SK-N-SH treated with all-trans-retinoic acid at 6 μM for 48 hours (cell line): ENCODE measurements at regions not wholly inside any gene's neighbourhood (a gene's known extent, or its start where the extent isn't known, plus 50 kb on each side); places are given as distances from the start of the nearest gene placed in this dataset.

Experiments
- ATAC-seq: fragments of 200-7000 bp; cut with Tn5 transposase; 3 replicates; pipeline ENCODE4 v1.9.1; 2020; ENCODE audit warnings: mild to moderate bottlenecking, moderate library complexity
- ARNTL ChIP-seq: fragments of 450-650 bp; formaldehyde crosslinking; IDR thresholded peaks from 2 replicates; pipeline ENCODE4 v1.5.0; 2020; ENCODE audit warnings: low read depth, mild to moderate bottlenecking, moderate library complexity, borderline replicate concordance
- BACH2 ChIP-seq: fragments of 250-450 bp; sonication (Bioruptor Pico); IDR thresholded peaks from 2 replicates; pipeline ENCODE4 v1.9.0; 2021; ENCODE audit warnings: mild to moderate bottlenecking, borderline replicate concordance
- CREB5 ChIP-seq: fragments of 250-450 bp; sonication (Bioruptor Pico); IDR thresholded peaks from 2 replicates; pipeline ENCODE4 v1.5.1; 2020; ENCODE audit warnings: low read depth, mild to moderate bottlenecking, moderate library complexity
- CSDC2 ChIP-seq: fragments of 250-450 bp; sonication (Bioruptor Pico); IDR thresholded peaks from 2 replicates; pipeline ENCODE4 v1.5.0; 2020; ENCODE audit warnings: mild to moderate bottlenecking, moderate library complexity
- ISL1 ChIP-seq: fragments of 250-450 bp; sonication (Bioruptor Pico); IDR thresholded peaks from 2 replicates; pipeline ENCODE4 v2.1.2; 2022; ENCODE audit warnings: mild to moderate bottlenecking, moderate library complexity
- PPARA ChIP-seq: fragments of 250-450 bp; sonication (Bioruptor Pico); IDR thresholded peaks from 2 replicates; pipeline ENCODE4 v1.5.0; 2020; ENCODE audit warnings: mild to moderate bottlenecking, borderline replicate concordance
- RARB ChIP-seq: fragments of 250-450 bp; sonication (Bioruptor Pico); IDR thresholded peaks from 2 replicates; pipeline ENCODE4 v1.8.0; 2021; ENCODE audit warnings: mild to moderate bottlenecking, moderate library complexity
- SNAI2 ChIP-seq: fragments of 250-450 bp; sonication (Bioruptor Pico); IDR thresholded peaks from 2 replicates; pipeline ENCODE4 v1.5.0; 2020; ENCODE audit warnings: mild to moderate bottlenecking, moderate library complexity
- TCF4 ChIP-seq: fragments of 250-450 bp; sonication (Bioruptor Pico); IDR thresholded peaks from 2 replicates; pipeline ENCODE4 v1.8.0; 2021; ENCODE audit warnings: mild to moderate bottlenecking, moderate library complexity, borderline replicate concordance
- TOX ChIP-seq: fragments of 250-450 bp; sonication (Bioruptor Pico); IDR thresholded peaks from 2 replicates; pipeline ENCODE4 v1.8.0; 2021; ENCODE audit warnings: mild to moderate bottlenecking, moderate library complexity, borderline replicate concordance
- ZC3H10 ChIP-seq: fragments of 250-450 bp; sonication (Bioruptor Pico); IDR thresholded peaks from 2 replicates; pipeline ENCODE4 v1.5.1; 2021; ENCODE audit warnings: mild to moderate bottlenecking, moderate library complexity
- ZFP3 ChIP-seq: fragments of 250-450 bp; sonication (Bioruptor Pico); IDR thresholded peaks from 2 replicates; pipeline ENCODE4 v1.5.0; 2020; ENCODE audit warnings: mild to moderate bottlenecking, moderate library complexity
- ZFP30 ChIP-seq: fragments of 450-650 bp; formaldehyde crosslinking; IDR thresholded peaks from 2 replicates; pipeline ENCODE4 v1.5.0; 2022; ENCODE audit warnings: mild to moderate bottlenecking, moderate library complexity
- ZNF565 ChIP-seq: fragments of 450-650 bp; formaldehyde crosslinking; conservative IDR thresholded peaks from 2 replicates; pipeline ENCODE4 v1.5.0; 2020; ENCODE audit warnings: low read depth, mild to moderate bottlenecking, moderate library complexity
- ZNF70 ChIP-seq: fragments of 450-650 bp; formaldehyde crosslinking; IDR thresholded peaks from 2 replicates; pipeline ENCODE4 v1.5.0; 2020; ENCODE audit warnings: mild to moderate bottlenecking, moderate library complexity
- ZNF8 ChIP-seq: fragments of 450-650 bp; formaldehyde crosslinking; IDR thresholded peaks from 2 replicates; pipeline ENCODE4 v1.5.0; 2020; ENCODE audit warnings: mild to moderate bottlenecking, moderate library complexity
- TF ChIP-seq, protein P1 (sequence below): fragments of 250-450 bp; sonication (Bioruptor Pico); IDR thresholded peaks from 2 replicates; pipeline ENCODE4 v1.5.0; 2020; ENCODE audit warnings: mild to moderate bottlenecking, moderate library complexity
- TF ChIP-seq, protein P2 (sequence below): fragments of 250-450 bp; sonication (Bioruptor Pico); IDR thresholded peaks from 2 replicates; pipeline ENCODE4 v1.8.0; 2020; ENCODE audit warnings: mild to moderate bottlenecking, moderate library complexity, borderline replicate concordance
- TF ChIP-seq, protein P3 (sequence below): fragments of 250-450 bp; sonication (Bioruptor Pico); IDR thresholded peaks from 2 replicates; pipeline ENCODE4 v1.5.1; 2021; ENCODE audit warnings: mild to moderate bottlenecking, moderate library complexity

DNA sequence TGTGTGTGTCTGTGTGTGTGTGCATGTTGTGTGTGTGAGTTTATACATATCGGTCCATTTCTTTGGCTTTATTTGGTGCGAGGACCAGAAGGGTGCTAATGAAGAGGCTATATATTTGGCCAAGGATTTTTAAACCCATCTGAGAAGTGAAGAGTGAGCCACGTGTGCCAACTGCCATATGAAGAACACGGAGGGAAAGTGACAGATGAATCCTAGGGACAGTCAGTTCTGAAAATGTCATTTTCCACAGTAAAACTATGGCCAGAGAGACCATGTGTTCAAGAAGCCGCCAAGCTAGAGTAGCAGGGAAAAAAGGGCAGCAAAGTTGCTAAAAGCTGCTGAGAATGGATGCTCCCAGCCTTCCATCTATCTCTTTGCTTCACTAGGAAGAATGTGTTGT, 297.3 kb upstream of the LMCD1 start (continued):
- TF ChIP-seq PPARA (no peak), SNAI2 (CRISPR knock-in tag) (no peak), RARB (CRISPR knock-in tag) (no peak), BACH2 (CRISPR knock-in tag) (no peak)
- TF ChIP-seq, protein P1, sequence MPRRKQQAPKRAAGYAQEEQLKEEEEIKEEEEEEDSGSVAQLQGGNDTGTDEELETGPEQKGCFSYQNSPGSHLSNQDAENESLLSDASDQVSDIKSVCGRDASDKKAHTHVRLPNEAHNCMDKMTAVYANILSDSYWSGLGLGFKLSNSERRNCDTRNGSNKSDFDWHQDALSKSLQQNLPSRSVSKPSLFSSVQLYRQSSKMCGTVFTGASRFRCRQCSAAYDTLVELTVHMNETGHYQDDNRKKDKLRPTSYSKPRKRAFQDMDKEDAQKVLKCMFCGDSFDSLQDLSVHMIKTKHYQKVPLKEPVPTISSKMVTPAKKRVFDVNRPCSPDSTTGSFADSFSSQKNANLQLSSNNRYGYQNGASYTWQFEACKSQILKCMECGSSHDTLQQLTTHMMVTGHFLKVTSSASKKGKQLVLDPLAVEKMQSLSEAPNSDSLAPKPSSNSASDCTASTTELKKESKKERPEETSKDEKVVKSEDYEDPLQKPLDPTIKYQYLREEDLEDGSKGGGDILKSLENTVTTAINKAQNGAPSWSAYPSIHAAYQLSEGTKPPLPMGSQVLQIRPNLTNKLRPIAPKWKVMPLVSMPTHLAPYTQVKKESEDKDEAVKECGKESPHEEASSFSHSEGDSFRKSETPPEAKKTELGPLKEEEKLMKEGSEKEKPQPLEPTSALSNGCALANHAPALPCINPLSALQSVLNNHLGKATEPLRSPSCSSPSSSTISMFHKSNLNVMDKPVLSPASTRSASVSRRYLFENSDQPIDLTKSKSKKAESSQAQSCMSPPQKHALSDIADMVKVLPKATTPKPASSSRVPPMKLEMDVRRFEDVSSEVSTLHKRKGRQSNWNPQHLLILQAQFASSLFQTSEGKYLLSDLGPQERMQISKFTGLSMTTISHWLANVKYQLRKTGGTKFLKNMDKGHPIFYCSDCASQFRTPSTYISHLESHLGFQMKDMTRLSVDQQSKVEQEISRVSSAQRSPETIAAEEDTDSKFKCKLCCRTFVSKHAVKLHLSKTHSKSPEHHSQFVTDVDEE (CRISPR knock-in tag): no peak

DNA sequence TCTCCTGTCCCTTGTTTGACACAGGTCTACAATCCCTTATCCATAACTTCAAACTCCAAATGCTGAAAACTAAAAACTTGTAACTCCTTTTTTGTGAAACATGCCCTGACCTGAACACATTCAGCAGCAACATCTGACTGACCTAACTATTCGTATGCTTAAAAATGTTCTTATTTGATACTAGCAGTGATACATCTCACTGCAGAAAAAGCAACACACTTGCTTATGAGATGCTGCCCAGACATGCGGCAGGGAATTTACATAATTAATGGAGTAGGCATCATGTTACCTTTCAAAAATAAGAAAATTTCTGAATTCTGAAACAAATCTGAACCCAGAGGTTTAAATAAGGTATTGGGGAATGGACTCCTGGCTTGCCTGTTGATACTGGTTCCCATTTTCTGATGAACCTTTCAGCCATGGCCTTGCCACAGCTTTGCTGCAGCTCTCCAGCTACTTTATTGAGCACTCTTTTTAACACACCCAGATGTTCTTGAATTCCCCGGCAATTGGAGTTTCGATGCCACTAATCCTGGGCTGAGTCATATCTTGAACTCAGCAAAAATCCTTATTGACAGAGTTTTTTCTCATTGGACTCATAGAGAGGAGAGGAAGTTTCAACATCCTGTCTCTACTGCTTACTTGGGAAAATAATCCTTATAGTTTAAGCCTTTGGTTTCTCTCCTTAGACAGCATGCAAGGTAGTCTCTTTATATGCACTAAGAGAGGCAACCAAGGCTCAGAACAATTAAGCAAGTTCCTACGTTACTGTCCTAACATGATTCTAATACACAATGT, 296.6 kb upstream of the LMCD1 start:
- ATAC-seq: no peak
- TF ChIP-seq SNAI2 (CRISPR knock-in tag): no peak
- TF ChIP-seq CREB5: no peak

DNA sequence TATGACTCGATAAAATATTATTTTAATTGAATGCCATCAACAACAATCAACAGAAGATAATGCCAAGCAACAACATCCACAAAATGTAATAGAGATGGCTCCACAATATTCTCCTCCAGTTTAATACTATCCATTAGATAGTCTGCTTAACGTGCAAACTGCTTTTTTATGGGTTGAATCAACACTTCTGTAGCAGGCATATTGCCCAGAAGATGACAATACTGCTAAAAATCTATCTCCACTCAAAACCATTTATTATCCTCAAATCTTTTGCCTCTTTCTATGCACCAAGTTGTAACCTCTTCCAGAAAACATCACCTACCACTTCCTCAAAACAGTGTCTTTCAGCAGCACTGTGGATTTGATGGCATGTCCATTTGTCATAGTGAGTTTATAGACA, 295.7 kb upstream of the LMCD1 start:
- ATAC-seq: no peak

More for the DNA sequence above, 295.7 kb upstream of the LMCD1 start:
- TF ChIP-seq, protein P2, sequence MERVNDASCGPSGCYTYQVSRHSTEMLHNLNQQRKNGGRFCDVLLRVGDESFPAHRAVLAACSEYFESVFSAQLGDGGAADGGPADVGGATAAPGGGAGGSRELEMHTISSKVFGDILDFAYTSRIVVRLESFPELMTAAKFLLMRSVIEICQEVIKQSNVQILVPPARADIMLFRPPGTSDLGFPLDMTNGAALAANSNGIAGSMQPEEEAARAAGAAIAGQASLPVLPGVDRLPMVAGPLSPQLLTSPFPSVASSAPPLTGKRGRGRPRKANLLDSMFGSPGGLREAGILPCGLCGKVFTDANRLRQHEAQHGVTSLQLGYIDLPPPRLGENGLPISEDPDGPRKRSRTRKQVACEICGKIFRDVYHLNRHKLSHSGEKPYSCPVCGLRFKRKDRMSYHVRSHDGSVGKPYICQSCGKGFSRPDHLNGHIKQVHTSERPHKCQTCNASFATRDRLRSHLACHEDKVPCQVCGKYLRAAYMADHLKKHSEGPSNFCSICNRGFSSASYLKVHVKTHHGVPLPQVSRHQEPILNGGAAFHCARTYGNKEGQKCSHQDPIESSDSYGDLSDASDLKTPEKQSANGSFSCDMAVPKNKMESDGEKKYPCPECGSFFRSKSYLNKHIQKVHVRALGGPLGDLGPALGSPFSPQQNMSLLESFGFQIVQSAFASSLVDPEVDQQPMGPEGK (CRISPR knock-in tag): no peak
- TF ChIP-seq ZC3H10 (CRISPR knock-in tag) (no peak), CSDC2 (CRISPR knock-in tag) (no peak), SNAI2 (CRISPR knock-in tag) (no peak), ISL1 (CRISPR knock-in tag) (no peak), CREB5 (no peak), ZNF565 (no peak), TCF4 (CRISPR knock-in tag) (no peak), TOX (CRISPR knock-in tag) (no peak), ZFP30 (no peak), ARNTL (CRISPR knock-in tag) (no peak), ZNF8 (CRISPR knock-in tag) (no peak), ZFP3 (CRISPR knock-in tag) (no peak), PPARA (no peak), BACH2 (CRISPR knock-in tag) (no peak), ZNF70 (CRISPR knock-in tag) (no peak)
- TF ChIP-seq, protein P3, sequence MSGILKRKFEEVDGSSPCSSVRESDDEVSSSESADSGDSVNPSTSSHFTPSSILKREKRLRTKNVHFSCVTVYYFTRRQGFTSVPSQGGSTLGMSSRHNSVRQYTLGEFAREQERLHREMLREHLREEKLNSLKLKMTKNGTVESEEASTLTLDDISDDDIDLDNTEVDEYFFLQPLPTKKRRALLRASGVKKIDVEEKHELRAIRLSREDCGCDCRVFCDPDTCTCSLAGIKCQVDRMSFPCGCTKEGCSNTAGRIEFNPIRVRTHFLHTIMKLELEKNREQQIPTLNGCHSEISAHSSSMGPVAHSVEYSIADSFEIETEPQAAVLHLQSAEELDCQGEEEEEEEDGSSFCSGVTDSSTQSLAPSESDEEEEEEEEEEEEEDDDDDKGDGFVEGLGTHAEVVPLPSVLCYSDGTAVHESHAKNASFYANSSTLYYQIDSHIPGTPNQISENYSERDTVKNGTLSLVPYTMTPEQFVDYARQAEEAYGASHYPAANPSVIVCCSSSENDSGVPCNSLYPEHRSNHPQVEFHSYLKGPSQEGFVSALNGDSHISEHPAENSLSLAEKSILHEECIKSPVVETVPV (CRISPR knock-in tag): no peak
- TF ChIP-seq, protein P1 (CRISPR knock-in tag): no peak
- TF ChIP-seq, all 23 proteins: peak for 0
